ENCODE measurements at regions not wholly inside any gene's neighbourhood (a gene's known extent, or its start where the extent isn't known, plus 50 kb on each side); places are given as distances from the start of the nearest gene placed in this dataset.

- H3K27ac ChIP-seq (ENCODE audit: insufficient read depth, low read length): no peak overlapping the region
- H2AK9ac ChIP-seq (replicated peaks; ENCODE audit: low read depth, low read length, poor library complexity): no peak overlapping the region
- no TSS peak for BruUV-seq (replicated peaks)
- dilution Hi-C loops (cut with HindIII; ENCODE audit: low sequenced_read_pairs, unreplicated experiment) (no loop called here), in situ Hi-C loops (cut with MboI; ENCODE audit: low sequenced_read_pairs) (no loop called here), intact Hi-C loops (cut with micrococcal nuclease) (no loop called here)
- no peak overlapping the region for H4K91ac ChIP-seq (ENCODE audit: insufficient read depth, low read depth, low read length)
- no peak overlapping the region for H2AK5ac ChIP-seq (ENCODE audit: low read depth, low read length)
- H2BK5ac ChIP-seq (ENCODE audit: low read depth, low read length, poor library complexity, severe bottlenecking): no peak overlapping the region
- no peak overlapping the region for H3K18ac ChIP-seq (ENCODE audit: low read depth, low read length)
- H4K20me1 ChIP-seq (ENCODE audit: insufficient read depth, low read length): no peaks in the 10 kb centered on the region
- no peaks in the 10 kb centered on the region for H3K9me1 ChIP-seq (ENCODE audit: insufficient read depth, low read length)
- H3K4me2 ChIP-seq (ENCODE audit: low read depth, low read length): no peak overlapping the region
- no peak overlapping the region for H2BK15ac ChIP-seq (ENCODE audit: low read depth, low read length)
- no peaks in the 10 kb centered on the region for H3K79me1 ChIP-seq (ENCODE audit: low read depth in 1 of 2, low read length in 2 of 2)
- no peak overlapping the region for H4K8ac ChIP-seq (ENCODE audit: low read depth in 2 of 2, low read length in 2 of 2)
- no peak overlapping the region for H2BK20ac ChIP-seq (ENCODE audit: low read depth, low read length)
- no peak overlapping the region for H2AFZ ChIP-seq (replicated peaks; ENCODE audit: low read length, poor library complexity)
- no peaks in the 10 kb centered on the region for H3K27me3 ChIP-seq (ENCODE audit: control insufficient read depth, insufficient read depth, low read length)
- H3K56ac ChIP-seq (ENCODE audit: extremely low read depth, insufficient read depth, low read length): no peak overlapping the region
- TF ChIP-seq USF2 (IDR thresholded peaks at IDR 0.05; ENCODE audit: low read depth, low read length): no peak
- TF ChIP-seq SMC3 (IDR thresholded peaks at IDR 0.05; ENCODE audit: low read depth, low read length): no peak
- peak; percentile 37; the same call in 1 of the 2 replicates for TF ChIP-seq MAFK (IDR thresholded peaks at IDR 0.05; ENCODE audit: low read depth, low read length)
- TF ChIP-seq RFX5 (IDR thresholded peaks at IDR 0.05; ENCODE audit: low read depth, low read length): no peak
- TF ChIP-seq RAD21 (IDR thresholded peaks at IDR 0.05; ENCODE audit: low read length): no peak
- no peak for TF ChIP-seq MAZ (IDR thresholded peaks at IDR 0.05; ENCODE audit: borderline replicate concordance, low read depth, low read length)
- 0 out of 2 replicates have a peak, but pooled peaks have one; percentile 4 for TF ChIP-seq NFE2L2 (IDR thresholded peaks at IDR 0.05; ENCODE audit: low read depth, low read length)
- TF ChIP-seq RCOR1 (IDR thresholded peaks at IDR 0.05; ENCODE audit: insufficient replicate concordance, low read length): no peak
- no peak for TF ChIP-seq ELK1 (IDR thresholded peaks at IDR 0.05; ENCODE audit: borderline replicate concordance, low read depth, low read length)
- no peak for TF ChIP-seq CHD1 (IDR thresholded peaks at IDR 0.05; ENCODE audit: low read depth, low read length)
- no peak overlapping the region for H3K4ac ChIP-seq (ENCODE audit: low read depth, low read length)
- ATAC-seq (ENCODE audit: low read depth): no peak
- H3K9ac ChIP-seq (ENCODE audit: low read depth, low read length): no peak overlapping the region
- H3K23ac ChIP-seq (ENCODE audit: low read depth, low read length): no peak overlapping the region
- ChIA-PET POLR2A (ENCODE audit: unreplicated experiment) (no interaction called here), CTCF (no interaction called here)
- H3K4me3 ChIP-seq (ENCODE audit: insufficient read depth, low read depth, low read length): no peak overlapping the region
- H3K14ac ChIP-seq (replicated peaks; ENCODE audit: low read depth, low read length): no peak overlapping the region
- no peak for DNase-seq
- H3K36me3 ChIP-seq (ENCODE audit: control insufficient read depth, insufficient read depth, low read length): no peaks in the 10 kb centered on the region
- no peak overlapping the region for H2BK120ac ChIP-seq (ENCODE audit: low read depth, low read length)
- H3K9me3 ChIP-seq (ENCODE audit: control insufficient read depth, insufficient read depth, low read length): peaks cover 7% of the 10 kb centered on the region
- no peak overlapping the region for H4K5ac ChIP-seq (ENCODE audit: low read depth, low read length)
- H3K4me1 ChIP-seq (ENCODE audit: control insufficient read depth, insufficient read depth, low read length): no peaks in the 10 kb centered on the region
These were observed 385.0 kb upstream of the SLC35B3 start for GRCh38 chr6:8820313-8820712.
